Amniotic epithelial cell (primary cell): ENCODE measurements at regions not wholly inside any gene's neighbourhood (a gene's known extent, or its start where the extent isn't known, plus 50 kb on each side); places are given as distances from the start of the nearest gene placed in this dataset.

Source experiments
- DNase-seq: peaks from one replicate; pipeline ENCODE4 v3.0.0-alpha.2; 2010; ENCODE audit warnings: low read depth

DNA sequence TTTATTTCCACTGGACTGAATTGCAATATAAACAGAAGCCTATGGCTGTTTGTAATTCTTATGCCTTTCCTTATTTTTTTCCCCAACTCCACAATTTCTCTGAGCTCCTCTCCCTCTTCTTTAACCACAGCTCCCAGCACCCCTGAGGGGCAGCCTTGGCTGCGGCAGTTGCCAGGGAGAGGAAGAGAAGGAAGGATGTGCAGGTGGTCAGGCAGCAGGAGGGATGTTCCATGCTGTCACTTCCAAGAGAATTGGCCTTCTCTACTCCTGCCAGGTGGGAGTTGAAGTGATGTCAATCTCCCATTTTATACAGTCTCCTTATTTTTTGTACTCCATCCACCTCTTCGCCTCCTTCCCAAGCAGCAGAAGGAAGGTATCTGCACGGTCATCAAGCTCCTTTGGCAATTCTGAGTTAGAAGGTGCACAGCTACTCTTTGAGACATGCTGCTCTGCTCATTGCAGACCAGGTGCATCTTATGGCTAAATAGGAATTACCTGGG, 343.3 kb upstream of the RPS6KA3 start:
- DNase-seq = no peak

DNA sequence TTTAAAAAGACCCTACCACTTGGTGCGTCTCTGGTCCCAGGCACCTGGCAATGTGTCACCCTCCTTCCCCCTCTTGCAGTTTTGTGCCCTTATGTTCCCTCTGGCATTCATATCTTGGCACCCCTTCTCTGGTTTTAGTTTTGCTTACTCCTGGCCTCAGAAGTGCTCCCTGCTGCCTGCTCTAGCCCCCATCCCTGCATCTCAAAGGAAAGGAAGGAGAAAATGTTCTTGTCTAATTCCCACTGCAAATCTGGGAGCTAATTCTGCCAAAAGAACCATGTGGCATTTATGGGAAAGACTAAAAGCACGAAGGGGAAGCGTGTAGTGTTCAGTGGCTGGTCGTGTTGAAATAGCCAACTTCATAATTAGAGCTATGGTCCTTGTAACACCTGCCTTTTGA, 340.1 kb upstream of the RPS6KA3 start:
- no peak for DNase-seq

DNA sequence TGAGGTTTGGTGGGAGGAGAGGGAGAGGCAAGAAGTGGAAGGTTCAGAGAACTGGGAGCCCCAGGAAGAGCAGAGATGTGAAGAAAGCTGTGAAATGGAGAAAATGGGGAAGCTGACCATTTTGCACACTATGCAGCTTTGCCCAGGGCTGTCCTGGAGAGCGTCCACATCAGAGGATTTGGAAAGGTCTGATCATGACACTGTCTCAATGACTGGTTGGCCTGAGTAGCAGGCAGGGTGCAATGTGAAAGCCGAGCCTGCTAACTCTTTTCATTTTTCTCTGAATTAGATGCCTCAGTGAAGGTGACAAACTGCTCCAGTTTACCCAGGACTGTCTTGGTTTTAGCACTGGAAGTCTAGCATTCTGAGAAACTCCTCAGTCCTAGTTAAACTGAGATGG, 330.1 kb upstream of the RPS6KA3 start:
- no peak for DNase-seq

DNA sequence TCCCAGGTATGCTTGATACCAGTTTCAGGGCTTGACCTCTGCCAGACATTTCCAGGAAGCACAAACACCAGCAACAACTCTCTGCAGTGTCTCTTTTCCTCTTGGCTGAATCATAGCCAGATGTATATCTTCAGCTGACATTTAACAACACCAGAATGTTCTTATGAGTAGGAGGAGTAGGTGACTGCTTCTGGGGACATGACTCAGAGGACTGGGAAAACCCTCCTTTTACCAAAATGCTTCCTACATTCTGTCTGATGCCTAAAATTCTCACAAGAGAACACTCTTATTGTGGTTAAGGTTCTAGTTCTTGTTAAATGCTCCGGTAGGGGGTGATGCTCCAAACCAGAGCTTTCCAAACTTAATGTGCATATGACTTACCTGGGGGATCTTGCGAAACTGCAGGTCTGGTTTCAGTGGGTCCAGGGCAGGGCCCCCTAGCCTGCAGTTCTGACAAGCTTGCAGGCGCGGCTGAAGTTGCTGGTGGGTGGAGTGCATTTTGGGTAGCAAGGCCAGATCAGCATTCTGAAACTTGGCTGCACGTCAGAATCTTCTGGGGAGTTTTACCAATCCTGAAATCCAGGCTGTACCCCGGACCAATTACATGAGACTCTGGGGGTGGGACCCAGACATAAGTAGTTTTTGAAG, 329.3 kb upstream of the RPS6KA3 start:
- peak; percentile 38 for DNase-seq

DNA sequence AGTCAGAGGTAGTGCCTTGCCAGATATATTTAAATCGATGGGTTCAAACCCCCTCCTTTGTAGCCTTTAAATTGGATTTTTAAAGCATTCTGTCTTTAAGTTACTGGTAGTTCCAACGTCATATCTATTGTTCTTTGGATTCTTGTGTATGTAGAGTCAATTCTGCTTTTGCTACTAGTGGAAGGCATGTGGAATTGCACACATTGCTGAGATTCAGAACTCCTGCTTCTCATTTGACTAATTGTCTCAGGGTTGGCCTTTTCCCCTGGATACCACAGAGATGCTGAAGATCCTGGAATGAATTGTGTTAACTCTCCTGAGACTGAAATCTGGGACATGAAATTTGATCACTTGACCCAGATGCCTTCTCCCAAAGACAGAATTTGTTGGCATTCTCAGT, 328.3 kb upstream of the RPS6KA3 start:
- DNase-seq = peak; percentile 24

DNA sequence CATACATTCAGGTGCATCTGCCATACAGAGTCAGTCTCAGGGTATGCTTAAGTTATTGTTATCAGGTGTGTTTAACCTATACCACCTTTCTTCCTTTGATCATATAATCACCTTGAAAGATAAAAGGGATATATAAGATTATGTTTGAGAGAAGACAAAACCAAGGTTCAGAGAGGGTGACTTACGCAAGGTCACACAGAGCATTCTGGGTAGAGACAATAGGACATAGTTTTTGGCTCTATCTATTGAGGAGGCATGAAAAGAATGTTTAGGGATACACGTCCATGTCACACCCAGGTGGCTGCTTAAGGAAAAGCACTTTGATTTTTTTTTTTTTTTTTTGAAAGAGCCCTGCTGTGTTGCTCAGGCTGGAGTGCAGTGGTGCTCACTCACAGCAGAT, 327.1 kb upstream of the RPS6KA3 start:
- DNase-seq = no peak

DNA sequence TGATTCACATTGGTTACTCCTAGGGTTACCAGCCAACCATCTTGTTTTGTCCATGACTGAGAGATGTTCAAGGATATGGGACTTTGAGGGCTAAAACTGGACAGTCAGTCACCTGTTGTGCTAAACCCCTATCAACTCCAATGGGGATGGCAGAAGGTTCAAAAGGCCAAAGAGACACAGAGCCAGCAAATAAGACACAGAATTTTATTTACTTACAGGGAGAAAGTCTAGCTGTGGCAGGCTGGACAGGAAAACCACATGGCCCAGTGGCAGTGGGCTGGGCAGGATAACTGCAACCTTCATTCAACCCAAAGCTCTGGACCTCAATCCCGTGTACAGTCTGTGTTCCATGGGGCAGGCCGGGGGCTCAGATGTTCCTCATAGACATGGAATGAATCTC, 326.7 kb upstream of the RPS6KA3 start:
- DNase-seq = no peak

DNA sequence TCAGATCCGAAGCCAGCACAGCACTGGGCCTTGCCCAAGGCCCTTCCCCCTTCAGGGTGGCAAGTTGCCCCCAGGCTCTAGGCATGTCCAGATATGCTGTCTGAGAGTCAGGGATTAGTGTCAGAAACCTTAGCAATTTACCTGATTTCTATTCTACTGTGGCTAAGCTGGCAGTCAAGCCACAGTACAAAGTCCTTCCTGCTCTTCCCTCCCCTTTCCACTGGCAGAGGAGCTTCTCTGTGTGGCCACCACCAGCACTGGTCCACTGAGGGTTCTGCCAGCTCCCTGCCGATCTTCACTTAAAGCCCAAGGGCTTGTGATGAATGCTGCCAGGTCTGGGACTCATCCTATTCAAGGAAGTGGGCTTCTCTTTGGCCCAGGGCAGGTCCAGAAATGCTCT, 324.5 kb upstream of the RPS6KA3 start:
- DNase-seq = no peak

DNA sequence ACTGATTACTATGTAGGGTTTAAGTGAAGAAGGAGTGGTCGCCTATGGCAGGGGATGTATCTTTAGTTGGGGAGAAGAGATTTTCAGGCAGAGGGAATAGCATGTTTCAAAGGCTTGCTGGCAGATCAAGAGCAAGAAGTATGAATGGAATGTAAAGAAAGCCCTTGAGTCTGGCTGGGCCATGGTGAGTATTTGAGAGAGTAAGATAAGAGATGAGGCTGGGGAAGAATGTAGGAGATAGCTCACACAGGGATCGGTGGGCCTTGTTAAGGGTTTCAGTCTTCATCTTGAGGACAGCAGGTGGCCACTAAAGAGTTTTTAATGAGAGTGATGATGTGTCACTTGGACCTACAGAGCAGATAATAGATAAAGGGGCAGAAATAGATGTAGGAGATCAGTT, 319.1 kb upstream of the RPS6KA3 start:
- peak; percentile 27 for DNase-seq

DNA sequence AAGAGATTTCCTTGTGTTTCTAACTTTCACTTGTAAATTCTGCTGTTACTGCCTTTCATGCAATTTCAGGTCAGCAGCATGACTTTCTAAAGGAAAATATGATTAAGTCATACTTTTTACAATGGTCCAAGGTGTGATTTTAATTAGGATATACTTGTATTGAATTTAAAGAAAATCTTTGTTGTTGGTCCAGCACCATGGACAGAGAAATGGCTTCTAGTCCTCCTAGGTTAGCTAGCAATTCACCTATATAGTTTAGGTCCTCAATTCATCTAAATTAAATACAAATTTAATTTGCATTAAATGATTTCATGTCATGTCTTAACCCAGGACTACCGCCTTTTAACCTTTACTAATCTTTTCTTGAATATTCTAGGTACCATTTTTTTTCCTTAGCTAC, 304.9 kb upstream of the RPS6KA3 start:
- DNase-seq = peak; percentile 22

DNA sequence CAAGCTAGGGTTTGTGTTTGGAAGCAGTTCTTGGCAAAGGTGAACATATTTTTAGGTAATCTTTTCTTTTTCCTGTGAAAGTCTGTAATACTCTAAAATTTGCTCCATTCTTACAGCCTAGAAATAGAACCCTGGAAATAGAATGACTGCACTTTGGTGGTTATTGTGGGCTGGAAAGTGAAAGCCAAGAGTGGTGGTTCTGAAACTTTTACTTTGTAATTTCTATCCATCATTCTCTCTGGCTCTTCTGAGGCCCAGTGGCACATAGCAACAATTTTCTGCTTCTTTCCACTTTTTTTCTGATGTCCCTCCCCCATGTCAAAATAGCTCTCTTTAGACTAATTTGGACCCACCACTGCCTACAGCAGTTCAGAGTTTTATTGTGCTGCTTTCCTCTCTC, 300.4 kb upstream of the RPS6KA3 start:
- DNase-seq = no peak

DNA sequence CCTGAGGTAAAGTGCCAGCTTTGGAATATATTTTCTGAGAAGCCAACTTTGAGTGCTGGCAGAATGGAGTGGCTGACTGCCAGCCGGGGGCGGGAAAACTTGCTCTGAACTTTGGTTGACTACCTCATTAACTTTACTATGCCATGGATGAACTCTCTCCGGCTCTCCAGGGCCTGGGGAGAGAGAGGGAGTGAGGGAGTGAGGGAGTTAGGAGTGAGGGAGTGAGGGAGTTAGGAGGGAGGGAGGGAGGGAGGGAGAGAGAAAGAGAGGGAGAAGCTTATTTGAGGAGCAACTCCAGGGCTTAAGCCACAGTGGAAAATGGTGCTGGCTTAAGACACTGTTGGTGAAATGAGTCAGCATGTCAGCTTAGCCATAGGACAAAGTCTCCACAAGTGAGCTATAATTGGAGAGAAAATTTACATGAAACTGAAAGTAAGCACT, 280.9 kb upstream of the RPS6KA3 start:
- DNase-seq = peak; percentile 70

DNA sequence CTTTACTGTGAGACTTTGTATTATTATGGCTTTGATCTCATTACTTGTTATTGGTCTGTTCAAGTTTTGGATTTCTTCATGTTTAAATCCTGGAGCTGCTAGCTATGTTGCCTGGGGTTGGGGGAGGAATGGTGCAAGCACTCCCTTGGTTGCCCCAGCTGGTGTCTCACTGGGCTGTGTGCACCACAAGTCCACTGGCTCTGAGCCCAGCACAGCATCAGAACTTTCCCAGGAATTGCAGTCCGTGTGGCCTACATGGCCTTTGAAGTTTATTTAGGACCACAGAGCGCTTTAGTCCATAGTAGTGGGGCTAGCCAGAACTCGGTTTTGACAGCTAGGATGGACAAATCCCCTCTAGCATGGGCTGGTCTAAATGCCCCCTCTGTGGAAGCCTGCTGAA, 278.8 kb upstream of the RPS6KA3 start:
- no peak for DNase-seq

DNA sequence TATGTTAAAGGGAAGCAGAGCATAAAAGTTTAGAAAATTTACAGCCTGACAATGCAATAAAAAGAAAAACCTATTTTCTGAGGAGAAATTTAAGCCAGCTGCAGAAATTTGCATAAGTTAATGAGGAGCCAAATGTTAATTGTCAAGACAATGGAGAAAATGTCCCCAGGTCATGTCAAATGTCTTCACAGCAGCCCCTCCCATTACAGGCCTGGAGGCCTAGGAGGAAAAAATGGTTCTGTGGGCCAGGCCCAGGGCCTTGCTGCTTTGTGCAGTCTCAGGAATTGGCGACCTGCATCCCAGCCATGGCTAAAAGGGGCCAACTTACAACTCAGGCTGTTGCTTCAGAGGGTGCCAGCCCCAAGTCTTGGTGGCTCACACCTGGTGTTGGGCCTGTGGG, 275.4 kb upstream of the RPS6KA3 start:
- no peak for DNase-seq

DNA sequence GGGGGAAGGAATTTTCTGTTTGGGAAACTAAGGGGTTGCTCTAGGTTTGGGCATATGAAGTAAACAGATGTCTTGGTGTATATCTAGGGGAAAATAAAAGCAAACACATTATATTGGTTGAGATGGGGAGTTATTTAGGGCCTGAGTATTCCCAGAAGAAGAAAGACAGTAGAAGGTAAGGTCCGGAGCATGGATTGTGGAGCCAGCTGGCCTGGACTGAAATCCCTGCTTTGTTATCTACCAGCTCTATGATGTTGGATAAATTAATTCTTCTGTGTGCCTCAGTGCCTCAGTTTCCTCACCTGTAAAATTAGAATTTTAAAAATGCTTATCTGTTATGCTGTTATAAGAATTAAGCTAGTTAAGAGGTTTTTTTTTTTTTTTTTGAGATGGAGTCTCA, 272.3 kb upstream of the RPS6KA3 start:
- no peak for DNase-seq

DNA sequence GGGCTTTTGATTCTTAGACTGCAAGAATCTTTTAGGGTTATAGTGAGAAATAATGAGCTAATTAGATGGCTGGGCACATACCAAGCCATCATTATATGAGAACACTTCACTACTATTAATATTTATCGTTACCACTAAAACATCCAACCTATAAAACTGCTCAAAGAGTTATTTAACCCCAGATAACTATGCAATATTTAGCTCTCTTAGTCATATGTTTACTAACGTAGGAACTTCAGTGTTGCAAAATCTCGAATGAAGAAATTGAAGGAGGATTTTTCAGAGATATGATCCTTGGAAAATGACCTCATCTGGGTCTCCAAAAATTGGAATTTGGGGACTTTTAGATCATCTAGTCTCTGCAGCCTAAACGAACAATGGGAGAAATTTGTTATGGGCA, 265.0 kb upstream of the RPS6KA3 start:
- DNase-seq = peak; percentile 76

DNA sequence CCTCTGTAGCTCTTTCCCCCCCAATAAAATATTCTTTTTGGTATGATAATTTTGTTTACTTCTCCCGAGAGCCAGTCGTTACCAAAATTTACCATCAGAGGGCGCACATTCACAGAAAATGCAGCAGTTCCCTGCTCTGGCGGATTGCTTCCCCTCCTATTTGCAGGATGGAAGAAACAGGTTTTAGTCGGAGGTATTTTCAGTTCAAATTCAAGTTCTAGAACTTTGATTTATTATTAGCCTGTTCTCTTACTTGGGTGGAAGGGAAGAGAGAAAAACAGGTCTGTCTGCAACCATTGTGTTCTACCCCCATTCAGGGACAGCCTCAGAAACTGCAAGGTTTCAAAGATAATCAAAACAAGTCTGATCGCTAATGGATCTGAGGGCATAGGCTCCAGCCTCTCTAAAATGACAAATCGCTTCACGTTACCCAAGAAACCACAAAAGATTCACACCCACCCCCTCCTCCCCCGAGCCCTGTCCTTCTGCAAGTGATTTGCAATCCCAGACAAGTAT, 263.8 kb upstream of the RPS6KA3 start:
- peak; percentile 65 for DNase-seq

DNA sequence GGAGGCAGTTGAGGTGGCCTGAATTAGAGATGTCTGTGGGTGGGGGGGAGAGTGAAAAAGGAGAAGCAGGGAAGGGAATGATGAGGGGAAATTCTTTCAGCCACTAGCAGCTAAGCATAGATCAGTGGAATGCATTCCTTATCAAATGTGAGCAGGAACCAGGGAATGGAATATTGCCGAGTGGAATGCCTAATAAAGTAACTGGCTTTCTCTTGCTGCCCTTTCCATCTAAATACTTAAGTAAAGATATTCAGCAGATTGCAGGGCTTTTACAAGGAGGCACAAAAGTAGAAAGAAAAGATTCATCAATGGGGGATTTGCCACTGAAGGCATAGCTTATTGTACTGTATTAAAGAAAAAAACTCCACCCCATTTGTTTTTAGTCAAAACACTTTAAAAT, 263.0 kb upstream of the RPS6KA3 start:
- no peak for DNase-seq

DNA sequence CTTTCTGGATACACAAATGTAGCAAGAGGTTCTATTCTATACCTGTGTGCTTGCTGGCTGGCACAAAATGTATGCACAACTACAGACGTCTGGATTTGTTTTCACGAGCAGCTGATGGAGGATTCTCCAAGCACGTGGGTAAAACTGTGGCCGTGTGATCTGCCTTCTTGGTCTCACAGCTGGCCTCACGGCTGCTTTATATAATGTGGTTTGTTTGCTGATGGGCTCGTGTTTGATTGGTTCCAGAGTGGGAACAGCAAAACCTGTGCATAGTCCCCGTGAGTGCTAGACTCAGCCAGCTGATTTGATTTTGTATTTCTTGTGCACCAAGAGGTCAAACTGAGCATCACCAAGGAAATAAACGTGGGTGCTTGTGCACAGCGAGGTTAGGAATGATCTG, 262.6 kb upstream of the RPS6KA3 start:
- no peak for DNase-seq

DNA sequence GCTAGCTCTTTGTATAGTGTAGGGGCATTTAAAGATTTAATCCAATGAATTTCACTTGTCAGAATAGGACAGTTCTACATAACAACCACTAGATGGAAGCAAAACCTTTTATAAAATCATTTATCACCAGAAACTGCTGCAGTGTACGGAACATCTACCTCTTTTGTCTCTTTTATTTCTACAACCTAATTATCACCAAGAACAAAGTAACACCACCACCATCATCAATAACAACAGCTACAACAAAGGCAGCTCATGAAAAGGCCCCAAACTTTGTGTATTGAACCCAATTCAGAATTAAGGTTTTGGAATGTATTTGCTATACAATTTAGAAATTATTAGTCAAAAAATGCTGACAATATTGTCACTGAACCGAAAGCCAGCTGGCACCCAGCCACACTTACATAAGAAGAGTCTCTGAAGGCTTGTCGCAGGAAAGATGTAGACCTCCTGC, 260.9 kb upstream of the RPS6KA3 start:
- DNase-seq = no peak

DNA sequence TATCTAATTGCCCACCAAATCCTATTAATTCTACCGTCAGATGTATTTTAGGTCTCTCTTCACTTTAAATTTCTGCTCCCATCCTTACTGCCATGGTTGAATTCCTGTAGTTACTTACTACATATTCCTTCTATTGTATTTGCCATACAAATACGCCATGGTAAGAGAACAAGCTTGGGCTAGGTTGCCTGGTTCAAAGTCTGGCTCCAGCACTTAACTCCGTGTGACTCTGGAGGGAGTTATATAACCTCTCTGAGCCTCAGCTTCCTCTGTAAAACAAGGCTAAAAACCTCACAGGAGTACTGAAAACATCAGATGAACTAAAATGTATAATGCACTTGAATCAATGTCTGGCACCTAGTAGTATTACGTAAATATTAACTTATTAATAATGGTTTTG, 260.3 kb upstream of the RPS6KA3 start:
- no peak for DNase-seq

DNA sequence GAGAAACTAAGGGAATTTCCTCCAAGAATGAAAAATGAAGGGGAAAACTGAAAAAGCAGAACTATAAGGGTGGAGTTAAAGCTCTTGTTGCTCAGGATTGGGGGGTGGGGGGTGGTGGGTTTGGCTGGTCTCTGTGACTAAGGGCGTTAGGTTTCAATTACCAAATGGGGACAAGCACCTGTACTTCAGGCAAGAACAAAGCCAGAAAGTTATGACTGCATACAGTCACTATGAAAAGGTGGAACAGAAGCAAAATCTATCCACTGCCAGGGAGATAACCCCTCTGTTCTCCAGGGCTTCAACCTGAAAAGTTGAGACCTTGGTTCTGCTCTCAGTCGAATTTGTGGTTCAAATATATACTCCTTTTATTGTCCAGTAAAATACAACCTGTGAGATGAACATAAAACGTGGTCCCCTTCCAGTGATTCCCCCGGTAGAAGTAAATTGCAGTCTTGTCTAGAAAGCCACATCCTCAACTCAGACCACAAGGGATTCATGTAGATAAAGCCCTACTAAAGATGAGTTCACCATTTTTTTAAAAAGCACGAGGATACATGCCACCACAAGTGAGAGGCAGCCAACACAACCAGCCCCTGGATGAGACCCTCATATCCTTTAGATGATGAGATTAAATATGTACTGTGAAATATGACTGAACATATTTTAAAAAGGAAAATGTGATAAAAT, 257.1 kb upstream of the RPS6KA3 start:
- no peak for DNase-seq

DNA sequence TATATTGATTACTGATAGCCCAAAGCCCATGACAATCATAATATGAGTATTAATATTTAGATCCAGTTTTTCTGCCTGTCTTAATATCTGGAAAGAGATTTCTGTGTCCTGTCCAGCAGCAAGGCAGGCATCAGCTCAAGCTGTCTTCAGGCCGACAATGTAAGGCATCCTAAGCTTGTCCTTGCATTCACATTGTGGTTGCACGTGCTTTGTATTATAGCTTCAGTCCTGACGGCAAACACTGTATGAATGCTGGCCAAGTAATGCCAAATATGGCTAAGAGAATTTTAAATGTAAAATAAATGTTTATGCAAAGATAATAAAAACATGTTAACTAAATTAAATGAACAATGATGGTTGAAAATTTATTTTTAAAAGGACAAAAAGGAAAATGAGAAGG, 255.7 kb upstream of the RPS6KA3 start:
- DNase-seq = no peak

DNA sequence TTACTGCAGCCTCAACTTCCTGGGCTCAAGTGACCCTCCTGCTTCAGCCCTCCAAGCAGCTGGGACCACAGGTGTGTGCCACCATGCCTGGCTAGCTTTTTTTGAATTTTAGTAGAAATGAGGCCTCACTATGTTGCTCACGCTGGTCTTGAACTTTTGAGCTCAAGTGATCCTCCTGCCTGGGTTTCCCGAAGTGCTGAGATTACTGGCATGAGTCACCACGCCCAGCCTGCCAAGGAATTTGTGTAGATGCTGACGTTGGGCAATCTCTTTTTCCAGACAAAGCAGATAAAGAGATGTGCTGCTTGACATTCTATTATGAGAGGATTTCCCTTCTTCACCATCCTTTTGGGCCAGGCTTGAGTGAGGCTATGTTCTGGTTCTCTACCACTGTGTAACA, 254.5 kb upstream of the RPS6KA3 start:
- DNase-seq = peak; percentile 90
